Bronchial epithelial cell (primary cell): ENCODE measurements at regions not wholly inside any gene's neighbourhood (a gene's known extent, or its start where the extent isn't known, plus 50 kb on each side); places are given as distances from the start of the nearest gene placed in this dataset.

Experiments used
- DNase-seq: peaks from one replicate; pipeline ENCODE4 v3.0.0-alpha.2; 2010; ENCODE audit warnings: low read depth
- FAIRE-seq: peaks from 2 replicates; lab custom pipeline; 2011; peaks lifted over from hg19 to GRCh38; lab: Jason Lieb, UNC
- H3K27me3 ChIP-seq: 2 replicates; pipeline ENCODE4 v1.5.1; 2011; ENCODE audit warnings: low read length; ENCODE audit not compliant: control insufficient read depth, insufficient read depth
- H3K36me3 ChIP-seq: 2 replicates; pipeline ENCODE4 v1.5.1; 2011; ENCODE audit warnings: low read length; ENCODE audit not compliant: control insufficient read depth, insufficient read depth
- H3K4me3 ChIP-seq: 2 replicates; pipeline ENCODE4 v1.5.1; 2011; ENCODE audit warnings: mild to moderate bottlenecking, low read depth, low read length, control low read depth
- CTCF ChIP-seq: IDR thresholded peaks from 2 replicates; pipeline ENCODE4 v1.5.1; 2011; ENCODE audit warnings: mild to moderate bottlenecking, moderate library complexity, low read length, control low read depth, inconsistent platforms; ENCODE audit not compliant: insufficient read depth, severe bottlenecking

GRCh38 chr4:59837751-59838150, 1362.4 kb upstream of the ADGRL3 start:
- FAIRE-seq (no peak), DNase-seq (no peak)
- Histone ChIP-seq H3K4me3 (no peak overlapping the region), H3K27me3 (no peaks in the 10 kb centered on the region), H3K36me3 (no peaks in the 10 kb centered on the region)
- no peak for TF ChIP-seq CTCF

- DNase-seq, result no peak
- FAIRE-seq, result no peak
- H3K36me3 ChIP-seq, result no peaks in the 10 kb centered on the region
- no peak for TF ChIP-seq CTCF
- H3K4me3 ChIP-seq, result no peak overlapping the region
- no peaks in the 10 kb centered on the region for H3K27me3 ChIP-seq
These were observed 1361.9 kb upstream of the ADGRL3 start for GRCh38 chr4:59838236-59838635.

GRCh38 chr4:59841698-59842097, 1358.4 kb upstream of the ADGRL3 start:
- no peak for DNase-seq
- no peak for FAIRE-seq
- Histone ChIP-seq H3K36me3 (no peaks in the 10 kb centered on the region), H3K4me3 (no peak overlapping the region), H3K27me3 (no peaks in the 10 kb centered on the region)
- TF ChIP-seq CTCF, result no peak

- TF ChIP-seq CTCF, result no peak
- Histone ChIP-seq H3K27me3 (no peaks in the 10 kb centered on the region), H3K36me3 (no peaks in the 10 kb centered on the region), H3K4me3 (no peak overlapping the region)
- DNase-seq, result no peak
- no peak for FAIRE-seq
These were observed 1351.7 kb upstream of the ADGRL3 start for GRCh38 chr4:59848457-59848856.

- TF ChIP-seq CTCF, result no peak
- no peaks in the 10 kb centered on the region for H3K27me3 ChIP-seq
- FAIRE-seq (no peak), DNase-seq (no peak)
- H3K36me3 ChIP-seq, result no peaks in the 10 kb centered on the region
- H3K4me3 ChIP-seq, result no peak overlapping the region
These were observed 1344.3 kb upstream of the ADGRL3 start for GRCh38 chr4:59855630-59856352.

- H3K36me3 ChIP-seq, result no peaks in the 10 kb centered on the region
- no peaks in the 10 kb centered on the region for H3K27me3 ChIP-seq
- DNase-seq (no peak), FAIRE-seq (no peak)
- no peak for TF ChIP-seq CTCF
- H3K4me3 ChIP-seq, result no peak overlapping the region
These were observed 1331.1 kb upstream of the ADGRL3 start for GRCh38 chr4:59869056-59869455.
